ENCODE measurements at regions not wholly inside any gene's neighbourhood (a gene's known extent, or its start where the extent isn't known, plus 50 kb on each side); places are given as distances from the start of the nearest gene placed in this dataset.

DNA sequence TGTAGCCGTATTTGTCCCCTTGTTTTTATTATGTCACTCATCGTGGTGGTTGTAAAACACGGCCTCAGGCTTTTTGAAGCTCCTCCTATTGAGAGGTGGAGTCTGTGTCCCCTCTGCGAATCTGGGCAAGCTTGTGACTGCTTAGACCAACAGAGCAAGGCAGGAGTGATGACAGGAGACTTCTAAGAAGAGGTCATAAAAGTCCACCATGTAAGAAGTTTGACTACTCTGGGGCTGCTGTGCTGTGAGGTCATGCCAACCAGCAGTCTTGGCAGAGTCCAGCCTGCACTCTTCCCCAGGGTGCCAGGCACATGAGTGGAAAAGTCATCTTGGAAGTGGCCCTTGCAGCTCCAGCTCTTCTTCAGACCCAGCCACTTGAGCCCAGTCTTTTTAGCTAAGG is 83.8 kb upstream of the SPTBN1 start:
- TF ChIP-seq, protein P1, sequence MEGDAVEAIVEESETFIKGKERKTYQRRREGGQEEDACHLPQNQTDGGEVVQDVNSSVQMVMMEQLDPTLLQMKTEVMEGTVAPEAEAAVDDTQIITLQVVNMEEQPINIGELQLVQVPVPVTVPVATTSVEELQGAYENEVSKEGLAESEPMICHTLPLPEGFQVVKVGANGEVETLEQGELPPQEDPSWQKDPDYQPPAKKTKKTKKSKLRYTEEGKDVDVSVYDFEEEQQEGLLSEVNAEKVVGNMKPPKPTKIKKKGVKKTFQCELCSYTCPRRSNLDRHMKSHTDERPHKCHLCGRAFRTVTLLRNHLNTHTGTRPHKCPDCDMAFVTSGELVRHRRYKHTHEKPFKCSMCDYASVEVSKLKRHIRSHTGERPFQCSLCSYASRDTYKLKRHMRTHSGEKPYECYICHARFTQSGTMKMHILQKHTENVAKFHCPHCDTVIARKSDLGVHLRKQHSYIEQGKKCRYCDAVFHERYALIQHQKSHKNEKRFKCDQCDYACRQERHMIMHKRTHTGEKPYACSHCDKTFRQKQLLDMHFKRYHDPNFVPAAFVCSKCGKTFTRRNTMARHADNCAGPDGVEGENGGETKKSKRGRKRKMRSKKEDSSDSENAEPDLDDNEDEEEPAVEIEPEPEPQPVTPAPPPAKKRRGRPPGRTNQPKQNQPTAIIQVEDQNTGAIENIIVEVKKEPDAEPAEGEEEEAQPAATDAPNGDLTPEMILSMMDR (CRISPR knock-in tag; IDR thresholded peaks at IDR 0.05), result no peak
- TF ChIP-seq BCL6 (CRISPR knock-in tag; IDR thresholded peaks at IDR 0.05) (no peak), ZNF792 (CRISPR knock-in tag; IDR thresholded peaks at IDR 0.05) (no peak), TARDBP (CRISPR knock-in tag; IDR thresholded peaks at IDR 0.05) (no peak), HCFC1 (IDR thresholded peaks at IDR 0.05; ENCODE audit: low read depth, low read length) (no peak)

Data from HepG2 (cell line).